Stimulated activated naive CD4-positive, alpha-beta T cell treated with Interleukin-2 at 50 U/mL for 16 hours (primary cell): ENCODE measurements at regions not wholly inside any gene's neighbourhood (a gene's known extent, or its start where the extent isn't known, plus 50 kb on each side); places are given as distances from the start of the nearest gene placed in this dataset.
A peak's percentile ranks its signal among the peaks of the same experiment; 100 is the strongest.
"Not testable (repeated sequence)": the region's sequence is repeated elsewhere in the genome, so short reads cannot be mapped to it uniquely, and the experiment has no call there.

Experiments used
- DNase-seq: peaks from one replicate; lab custom pipeline; 2025; lab: John Stamatoyannopoulos, UW

DNA sequence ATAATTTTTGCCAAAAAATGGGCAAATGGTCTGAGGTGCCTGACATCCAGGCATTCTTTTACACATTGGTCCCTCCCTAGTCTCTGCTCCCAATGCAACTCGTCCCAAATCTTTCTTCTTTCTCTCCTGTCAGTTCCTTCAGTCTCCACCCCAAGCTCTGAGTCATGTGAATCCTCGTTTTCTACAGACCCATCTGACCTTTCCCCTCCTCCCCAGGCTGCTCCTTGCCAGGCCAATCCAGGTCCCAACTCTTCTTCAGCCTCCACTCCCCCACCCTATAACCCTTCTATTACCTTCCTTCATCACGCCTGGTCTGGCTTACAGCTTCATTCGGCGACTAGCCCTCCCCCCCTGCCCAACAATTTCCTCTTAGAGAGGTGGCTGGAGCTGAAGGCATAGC is 55.3 kb downstream of the BBS10 start:
- not testable (repeated sequence) for DNase-seq

DNA sequence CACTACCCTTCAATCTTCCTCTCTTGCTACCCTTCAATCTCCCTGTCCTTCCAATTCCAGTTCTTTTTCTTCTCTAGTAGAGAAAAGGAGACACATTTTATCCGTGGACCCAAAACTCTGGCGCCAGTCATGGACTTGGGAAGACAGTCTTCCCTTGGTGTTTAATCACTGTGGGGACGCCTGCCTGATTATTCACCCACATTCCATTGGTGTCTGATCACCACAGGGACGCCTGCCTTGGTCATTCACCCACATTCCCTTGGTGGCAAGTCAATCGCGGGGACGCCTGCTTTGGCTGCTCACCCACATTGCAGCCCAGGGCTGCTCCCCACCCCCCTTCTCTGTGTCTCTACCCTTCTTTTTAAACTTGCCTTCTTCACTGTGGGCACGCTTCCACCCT is 55.9 kb downstream of the BBS10 start:
- not testable (repeated sequence) for DNase-seq

DNA sequence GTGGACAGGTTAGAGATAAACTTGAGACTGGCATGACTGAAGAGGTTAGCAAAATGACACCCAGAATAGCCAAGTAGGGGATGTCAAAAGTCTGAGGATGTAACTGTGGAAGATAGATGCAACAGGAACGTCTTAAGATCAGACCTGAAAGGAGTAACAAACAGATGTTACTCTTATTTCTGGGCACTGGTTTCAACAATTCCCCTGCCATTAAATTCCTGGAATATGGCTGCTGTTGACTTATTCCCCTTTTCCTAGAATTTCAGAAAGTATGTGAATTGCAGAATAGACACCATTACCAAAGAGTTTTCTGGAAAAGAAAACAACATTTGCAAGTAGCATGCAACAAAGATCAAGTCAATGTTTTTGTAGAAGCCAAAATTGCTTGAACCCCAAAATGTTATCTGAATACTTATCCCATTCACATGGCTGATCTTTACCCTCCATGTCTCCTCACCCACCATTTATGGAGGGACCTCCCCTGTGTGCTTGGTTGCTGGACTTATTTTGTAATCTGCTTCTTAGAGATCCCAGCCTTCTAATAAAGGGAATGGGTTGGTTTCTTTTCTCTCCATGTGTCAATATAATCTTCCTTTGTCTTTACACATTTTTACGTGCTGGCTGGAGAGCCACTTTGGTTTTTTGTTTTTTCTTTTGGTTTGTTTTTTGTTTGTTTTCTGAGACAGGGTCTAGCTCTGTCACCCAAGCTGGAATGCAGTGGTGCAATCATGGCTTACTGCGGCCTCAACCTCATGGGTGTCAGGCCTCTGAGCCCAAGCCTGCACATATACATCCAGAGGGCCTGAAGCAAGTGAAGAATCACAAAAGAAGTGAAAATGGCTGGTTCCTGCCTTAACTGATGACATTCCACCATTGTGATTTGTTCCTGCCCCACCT is 57.0 kb downstream of the BBS10 start:
- DNase-seq = no peak

DNA sequence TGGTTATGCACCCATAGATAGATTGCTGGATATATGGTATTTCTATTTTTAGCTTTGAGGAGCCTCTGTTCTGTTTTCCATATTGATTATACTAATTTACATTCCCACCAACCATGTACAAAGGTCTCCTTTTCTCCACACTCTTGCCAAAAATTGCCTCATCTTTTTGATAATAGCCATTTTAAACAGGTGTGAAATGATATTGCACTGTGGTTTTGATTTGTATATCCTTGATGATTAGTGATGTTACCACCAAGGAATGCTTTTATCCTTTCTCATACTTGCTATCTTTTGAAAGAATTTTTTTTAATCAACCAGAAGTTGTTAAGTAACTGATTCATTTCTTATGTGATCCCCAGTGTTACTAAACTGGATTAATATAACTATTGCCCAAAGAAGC is 60.0 kb downstream of the BBS10 start:
- no peak for DNase-seq

DNA sequence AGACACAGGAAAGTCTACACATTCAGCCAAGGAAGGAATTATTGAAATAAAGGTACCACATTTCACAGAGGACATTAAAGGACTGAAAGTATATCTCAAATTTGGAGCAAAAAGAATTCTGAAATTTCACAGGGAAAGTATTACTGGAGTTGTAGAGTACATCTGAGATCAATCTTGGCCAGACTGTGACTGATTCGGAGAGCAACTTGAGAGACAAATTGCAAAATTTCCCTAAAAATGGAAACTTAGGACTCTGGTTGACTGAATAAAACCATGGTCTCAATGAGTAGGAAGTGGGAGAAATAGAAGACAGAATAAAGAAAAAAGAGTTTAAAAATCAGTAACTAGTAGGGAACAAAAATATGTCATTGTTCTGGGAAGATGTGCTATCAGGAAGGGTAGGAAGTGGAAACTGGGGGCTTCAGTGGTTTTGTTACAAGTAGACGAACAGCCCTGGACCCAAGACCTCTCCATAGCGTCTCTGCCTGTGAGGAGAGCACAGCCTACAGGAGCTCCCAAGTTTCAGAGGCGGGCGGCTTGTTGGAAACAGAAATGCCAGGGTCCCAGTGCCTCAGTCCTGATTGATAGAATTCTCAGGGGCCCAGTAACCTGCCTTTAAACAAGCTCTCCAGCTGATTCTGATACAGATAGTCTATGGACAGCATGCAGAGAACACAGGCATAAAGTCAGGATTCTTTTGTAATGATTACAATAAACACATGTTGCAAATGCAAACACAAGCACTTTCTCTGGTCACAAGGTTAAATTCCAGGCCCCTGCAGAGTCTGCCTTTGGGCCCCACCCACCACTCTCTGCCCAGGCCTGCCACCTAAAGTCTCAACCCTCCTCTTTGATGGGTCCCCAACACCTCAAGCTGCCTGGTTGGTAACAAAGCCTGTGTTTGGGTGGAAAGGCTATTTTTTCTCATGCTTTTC is 63.1 kb downstream of the BBS10 start:
- no peak for DNase-seq

DNA sequence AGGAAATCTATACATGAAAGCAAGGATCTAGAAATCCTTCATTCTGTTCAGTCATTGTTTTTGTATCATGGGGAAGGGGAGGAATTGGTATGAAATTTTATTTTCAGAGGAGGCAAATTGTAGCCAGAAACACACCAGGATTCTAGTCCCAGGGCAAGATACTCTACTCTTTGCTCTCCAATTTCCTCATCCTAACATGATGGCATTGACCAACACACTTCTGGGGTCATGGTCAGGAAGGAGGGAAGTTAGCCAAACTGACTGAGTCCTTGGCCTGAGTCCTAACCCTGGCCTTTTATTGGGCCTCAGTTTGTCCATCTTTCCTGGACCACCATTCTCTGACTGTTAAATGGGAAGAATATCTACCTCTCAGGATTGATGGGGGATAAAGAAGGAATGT is 65.5 kb downstream of the BBS10 start:
- no peak for DNase-seq

DNA sequence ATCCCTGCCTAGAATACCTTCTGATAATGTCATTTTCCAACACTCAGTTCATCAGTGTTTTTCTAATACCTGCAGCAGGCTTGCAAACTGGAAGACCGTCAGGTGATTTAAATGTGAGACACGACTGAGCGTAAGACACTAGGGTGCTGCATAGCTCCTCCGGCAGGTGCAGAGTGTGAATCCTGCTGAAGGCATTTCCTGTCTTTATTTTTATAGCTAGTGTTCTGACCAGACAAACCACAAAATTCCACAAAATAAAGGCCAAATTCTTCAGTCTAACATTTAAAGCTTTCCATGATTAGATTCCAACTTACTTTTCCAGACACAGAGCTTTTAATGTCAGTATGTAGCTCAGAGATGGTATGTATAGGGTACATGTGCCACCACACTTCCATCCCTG is 70.7 kb downstream of the BBS10 start:
- no peak for DNase-seq

DNA sequence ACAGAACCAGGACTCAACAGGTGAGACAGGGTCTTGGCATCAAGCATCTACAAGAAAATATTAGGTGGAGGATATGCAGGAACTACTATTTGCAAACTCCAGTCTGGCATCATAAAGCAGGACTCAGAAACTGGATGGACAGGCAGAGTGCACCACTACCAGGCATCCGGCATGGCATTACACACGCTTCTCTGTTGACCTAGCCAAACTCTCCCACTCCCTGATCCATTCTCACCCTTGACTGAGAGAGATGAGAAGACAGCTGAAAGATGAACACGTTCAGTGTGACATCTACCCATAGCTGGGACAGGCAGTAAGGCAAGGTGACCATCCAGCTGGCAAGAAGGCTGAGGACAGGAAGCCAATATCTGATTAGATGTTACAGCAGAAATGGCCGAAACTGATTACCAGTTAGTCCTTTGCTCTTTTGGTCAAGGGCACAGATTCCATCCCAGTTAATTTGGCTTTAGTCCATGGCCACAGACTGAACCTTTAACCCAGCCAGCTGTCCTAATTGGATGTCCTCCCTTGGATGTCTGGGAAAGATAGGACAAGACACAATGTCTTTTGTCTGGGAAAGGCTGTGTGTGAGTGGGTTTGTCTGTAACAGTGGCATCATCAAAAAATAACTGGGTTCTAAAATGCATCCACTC is 71.6 kb downstream of the BBS10 start:
- DNase-seq = no peak

DNA sequence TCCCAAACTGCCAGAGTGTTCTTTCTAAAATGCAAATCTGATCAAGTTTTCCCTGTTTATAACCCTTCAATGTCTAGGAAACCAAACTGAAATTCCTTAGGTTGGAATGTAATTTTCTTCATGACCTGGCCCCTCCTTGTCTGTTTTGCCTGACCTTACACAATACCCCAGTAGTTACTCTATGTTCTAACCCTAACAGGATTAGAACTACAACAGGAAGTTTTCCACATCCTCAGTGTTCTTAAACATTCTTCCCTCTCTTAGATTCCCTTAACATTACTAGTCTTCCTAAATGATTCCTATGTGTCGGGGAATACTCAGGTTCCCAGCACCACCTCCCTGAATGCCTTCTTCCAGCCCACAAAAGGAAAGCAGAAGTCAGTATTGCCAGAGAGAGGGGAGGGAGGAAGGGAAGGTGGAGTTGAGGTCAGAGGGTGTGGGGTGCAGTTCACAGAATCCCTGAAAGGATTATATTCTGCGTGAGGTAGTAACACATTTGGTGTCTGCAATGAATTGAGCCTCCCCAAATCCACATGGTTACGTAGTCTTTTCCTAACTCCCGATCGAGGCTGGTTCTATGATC is 72.6 kb downstream of the BBS10 start:
- no peak for DNase-seq

DNA sequence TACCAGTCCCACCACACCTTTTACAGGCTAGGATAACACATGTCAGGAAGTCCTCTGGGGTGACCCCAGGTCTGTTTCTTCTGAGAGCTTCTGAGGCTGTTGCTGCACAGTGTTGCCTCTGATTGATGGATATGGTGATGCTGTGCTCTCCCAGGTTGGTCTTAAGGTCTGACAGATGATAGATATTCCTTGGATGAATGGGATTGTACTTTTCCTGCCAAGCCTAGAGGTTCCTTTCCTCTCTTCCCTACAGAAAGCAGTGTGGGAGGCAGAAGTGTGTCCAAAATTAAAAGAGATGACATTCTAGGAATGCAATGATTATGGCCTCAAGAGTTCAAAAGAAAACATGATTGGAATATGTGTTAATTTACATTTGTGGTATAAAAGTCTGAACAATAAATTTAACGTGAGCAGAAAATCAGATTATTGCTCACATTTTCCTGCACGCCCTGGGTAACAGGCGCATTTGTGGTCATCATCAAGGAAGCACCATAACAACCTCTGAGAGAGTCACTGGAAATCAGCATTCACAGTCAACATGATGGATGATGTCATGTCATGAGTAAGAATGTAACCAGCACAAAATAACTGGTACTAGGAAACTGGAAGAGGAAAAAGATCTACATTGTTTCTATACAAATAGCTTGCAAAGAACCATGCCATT is 73.7 kb downstream of the BBS10 start:
- DNase-seq = peak; percentile 2

DNA sequence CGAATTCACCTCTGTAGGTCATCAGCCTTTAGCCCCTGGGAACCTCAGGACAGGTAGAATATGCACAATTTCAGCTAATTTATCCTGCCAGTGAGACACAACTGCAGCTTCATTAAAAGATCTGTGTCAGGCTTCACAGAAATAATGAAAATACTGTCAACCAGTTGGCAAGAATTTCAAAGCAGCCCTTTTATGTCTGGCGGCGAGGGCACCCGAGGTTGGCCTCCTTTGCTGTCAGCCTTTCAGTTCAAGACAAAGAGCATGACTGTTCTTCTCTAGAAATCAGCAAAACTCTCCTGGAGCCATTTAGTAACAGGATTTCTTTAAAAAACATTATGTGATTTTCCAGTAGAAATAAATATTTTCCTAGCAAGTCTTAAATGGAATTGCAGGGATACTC is 75.9 kb downstream of the BBS10 start:
- no peak for DNase-seq

DNA sequence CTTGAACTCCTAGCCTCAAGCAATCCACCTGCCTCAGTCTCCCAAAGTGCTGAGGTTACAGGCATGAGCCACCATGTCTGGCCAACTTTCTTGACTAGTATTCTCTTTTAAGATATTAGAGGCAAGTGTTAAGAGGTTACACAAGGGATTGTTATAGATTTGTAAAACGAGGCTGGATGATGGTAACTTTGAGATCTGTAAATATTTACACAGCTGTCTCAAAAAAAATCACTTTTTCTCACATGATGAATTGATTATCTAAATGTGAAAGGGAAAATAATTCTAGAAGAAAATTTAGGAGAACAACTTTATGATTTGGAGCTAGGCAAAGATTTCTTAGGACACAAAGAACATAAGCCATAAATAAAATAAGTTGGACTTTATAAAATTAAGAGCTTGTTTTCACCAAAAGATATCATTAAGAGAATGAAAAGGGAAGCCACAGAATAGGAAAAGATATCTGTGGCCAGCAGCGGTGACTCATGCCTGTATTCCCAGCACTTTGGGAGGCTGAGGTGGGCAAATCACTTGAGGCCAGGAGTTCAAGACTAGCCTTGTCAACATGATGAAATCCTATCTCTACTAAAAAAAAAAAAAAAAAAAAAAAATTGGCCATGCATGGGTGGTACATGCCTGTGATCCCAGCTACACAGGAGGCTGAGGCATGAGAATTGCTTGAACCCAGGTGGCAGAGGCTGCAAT is 77.4 kb downstream of the BBS10 start:
- no peak for DNase-seq

DNA sequence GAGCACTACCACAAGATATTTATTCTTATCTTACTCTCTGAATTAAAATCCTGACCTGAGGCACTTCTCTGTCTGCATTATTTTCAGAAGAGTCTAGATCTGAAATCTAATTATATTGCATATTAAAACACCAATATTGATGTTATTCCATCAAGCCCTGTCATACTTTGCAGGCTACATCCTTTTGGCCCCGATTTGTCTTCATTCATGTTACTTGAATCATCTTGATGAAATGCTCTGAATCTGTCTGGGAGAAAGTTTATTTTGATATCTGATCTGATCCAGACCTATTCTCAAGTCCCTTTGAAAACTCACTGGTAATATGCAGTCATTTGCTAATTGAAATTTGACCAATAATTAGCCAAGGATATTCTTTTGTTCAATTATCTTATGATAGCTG is 79.9 kb downstream of the BBS10 start:
- no peak for DNase-seq

DNA sequence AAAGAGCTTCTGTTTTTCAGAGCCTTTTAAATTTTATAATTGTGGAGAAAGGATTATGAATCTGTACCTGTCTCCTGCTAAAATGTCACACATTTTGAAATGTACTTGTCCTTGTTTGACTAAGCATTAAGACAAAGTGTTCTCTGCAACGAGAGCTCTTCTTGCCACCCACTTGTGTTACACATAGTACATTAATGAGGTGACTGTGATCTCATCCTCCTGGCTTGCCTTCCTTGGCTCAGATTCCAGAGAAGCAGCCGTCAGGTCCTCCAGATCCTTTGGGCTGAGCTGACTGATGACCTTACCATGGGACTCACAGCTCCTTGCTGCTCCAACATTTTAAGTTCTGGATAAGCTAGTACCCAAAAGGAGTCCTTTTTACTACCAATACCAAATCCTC is 81.4 kb downstream of the BBS10 start:
- DNase-seq = no peak

DNA sequence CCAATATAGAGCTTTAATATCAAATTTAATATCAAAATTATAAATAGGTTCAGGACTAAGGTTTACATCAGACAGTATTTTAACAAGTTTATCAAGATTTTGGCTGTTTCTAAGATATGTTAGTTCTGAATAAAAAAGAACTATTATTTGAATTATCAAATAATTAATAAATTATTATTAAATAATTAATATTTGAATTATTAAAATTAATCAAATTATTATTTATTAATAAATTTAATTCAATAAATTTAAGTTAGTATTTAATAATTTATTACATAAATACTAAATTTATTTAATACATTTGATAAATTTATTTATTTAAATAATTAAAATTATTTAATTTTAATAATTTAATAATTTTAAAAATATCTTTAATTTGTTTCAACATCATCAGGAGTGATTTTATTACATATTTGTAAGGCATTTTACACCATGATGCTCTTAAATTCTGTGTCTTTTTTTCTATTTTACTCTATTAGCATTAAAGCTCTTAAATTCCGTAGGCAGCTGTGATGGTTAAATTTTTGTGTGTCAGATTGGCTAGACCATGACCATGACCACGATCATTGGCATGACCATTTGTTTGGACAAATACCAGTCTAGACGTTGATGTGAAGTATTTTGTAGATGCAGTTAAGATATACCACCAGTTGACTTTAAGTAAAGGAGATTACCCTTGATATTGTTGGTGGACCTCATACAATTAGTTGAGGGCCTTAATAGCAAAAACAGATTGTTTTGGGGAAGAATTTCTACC is 82.6 kb downstream of the BBS10 start:
- no peak for DNase-seq

DNA sequence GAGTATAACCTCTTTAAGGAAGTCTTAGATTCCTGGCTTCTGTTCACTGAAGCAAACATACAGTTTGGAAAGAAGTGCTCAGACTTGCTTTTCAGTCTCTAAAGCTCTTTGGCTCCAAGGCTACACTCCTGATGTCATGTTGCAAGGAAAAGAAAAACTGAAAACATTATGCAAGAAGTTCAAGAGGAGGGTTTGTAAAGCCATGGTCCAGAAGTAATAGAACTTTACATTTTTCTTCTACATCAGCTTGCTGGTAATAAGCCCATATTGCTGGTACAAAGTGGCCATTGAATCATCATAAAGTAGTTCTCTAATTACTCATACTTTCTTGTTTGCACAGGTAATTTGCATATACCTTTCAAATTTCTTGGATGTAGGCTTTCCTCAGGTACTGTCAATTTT is 83.6 kb downstream of the BBS10 start:
- no peak for DNase-seq

DNA sequence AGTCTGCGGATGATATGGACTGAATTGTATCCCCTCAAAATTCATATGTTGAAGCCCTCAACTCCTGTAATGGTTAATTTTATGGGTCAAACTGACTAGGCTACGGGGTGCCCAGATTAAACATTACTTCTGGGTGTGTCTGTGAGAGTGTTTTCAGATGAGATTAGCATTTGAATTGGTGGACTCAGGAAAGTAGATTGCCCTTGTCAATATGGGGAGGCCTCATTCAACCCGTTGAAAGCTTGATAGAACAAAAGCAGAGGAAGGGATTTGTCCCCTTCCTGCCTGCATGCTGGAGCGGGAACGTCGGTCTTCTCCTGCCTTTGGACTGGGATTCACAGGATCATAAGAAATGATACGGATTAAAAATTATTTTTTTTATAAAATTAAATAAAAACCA is 84.5 kb downstream of the BBS10 start:
- DNase-seq = no peak

DNA sequence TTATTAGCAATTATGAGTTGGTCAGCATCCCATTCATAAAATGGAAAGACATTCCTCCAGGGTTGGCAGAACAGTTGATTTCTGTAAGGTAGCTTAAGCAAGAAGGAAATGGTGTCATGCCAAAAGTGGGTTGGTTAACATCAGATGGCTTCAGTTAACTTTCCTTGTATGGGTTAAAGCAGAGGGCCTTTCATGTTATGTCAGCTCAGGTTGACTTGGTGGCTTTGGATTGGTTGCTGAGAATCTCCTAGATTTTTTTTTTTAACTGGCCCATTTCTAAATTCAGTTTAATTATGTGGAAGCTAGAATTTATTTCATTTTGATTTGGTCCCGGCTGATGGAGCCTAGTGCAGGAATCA is 87.8 kb downstream of the BBS10 start:
- DNase-seq = no peak

DNA sequence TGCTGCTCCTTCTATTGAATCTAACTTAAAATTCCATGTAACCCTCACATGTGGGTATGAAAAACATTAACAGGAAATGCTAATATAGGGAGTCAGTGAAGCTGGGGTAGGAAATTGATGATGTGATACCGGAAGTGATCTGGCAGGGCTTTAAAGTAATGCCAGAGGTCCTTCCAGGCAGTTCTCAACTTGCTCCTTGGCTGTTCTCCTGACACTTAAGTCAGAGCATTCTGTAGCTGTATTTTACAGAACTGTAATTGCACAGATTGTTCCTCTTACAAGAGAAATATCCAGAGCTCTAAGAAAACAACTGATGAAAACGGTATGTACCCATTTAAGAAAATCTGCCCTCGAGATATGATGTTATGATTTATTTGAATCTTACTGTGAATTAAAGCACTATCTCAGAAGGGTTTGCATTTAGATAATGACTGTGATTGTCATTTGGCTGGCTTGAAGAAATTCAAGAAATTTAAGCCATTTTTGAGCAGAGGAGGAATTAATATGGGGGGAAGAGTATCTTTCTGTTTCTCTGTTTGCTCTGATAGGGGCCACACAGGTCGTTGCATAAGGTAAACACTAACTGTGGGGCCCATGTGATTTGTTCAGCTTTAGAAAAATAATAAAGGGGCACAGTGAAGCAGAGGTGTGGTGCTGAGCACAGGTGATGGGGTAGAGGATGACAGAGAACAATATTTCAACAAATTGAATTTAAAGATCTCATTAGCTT is 88.4 kb downstream of the BBS10 start:
- no peak for DNase-seq

DNA sequence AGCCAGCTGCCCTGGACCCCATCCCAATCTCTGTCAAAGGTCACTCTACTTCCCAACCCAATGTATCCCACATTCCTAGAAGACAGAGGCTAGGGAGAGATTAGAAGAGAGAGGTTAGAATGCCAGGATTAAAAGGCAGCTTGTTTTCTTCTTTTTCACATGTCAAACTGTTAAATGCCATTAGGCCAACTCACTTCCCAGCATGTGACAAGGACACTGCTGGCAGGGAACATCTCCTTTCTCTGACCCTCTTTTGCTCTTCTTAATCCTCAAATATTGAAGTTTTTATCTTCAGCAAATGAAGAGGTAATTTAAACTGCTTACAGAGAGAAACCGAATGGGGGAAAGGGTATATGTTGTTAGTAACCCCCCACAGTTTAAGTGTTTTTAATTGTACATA is 89.1 kb downstream of the BBS10 start:
- DNase-seq = no peak
